ENCODE measurements at regions not wholly inside any gene's neighbourhood (a gene's known extent, or its start where the extent isn't known, plus 50 kb on each side); places are given as distances from the start of the nearest gene placed in this dataset.

DNA sequence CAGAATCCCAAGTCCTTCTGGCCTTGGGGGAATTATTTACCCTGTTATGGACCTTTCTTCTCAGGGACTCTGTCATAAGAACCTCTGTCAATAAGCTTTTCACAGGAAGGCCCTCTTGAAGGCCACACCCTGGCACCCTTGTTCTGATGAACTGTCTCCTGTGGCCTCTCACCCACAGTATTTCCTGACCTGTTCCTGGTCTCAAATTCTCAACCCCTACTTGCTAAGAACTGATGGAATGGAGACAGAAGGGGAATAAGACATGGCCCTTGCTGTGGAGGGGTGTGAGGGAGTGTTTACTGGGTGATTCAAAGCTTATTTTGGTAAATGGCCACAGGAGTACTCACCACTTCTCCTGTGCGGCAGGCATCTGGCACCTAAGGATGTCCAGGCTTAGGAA, 1082.9 kb downstream of the BCL11B start:
- TF ChIP-seq, protein P1, sequence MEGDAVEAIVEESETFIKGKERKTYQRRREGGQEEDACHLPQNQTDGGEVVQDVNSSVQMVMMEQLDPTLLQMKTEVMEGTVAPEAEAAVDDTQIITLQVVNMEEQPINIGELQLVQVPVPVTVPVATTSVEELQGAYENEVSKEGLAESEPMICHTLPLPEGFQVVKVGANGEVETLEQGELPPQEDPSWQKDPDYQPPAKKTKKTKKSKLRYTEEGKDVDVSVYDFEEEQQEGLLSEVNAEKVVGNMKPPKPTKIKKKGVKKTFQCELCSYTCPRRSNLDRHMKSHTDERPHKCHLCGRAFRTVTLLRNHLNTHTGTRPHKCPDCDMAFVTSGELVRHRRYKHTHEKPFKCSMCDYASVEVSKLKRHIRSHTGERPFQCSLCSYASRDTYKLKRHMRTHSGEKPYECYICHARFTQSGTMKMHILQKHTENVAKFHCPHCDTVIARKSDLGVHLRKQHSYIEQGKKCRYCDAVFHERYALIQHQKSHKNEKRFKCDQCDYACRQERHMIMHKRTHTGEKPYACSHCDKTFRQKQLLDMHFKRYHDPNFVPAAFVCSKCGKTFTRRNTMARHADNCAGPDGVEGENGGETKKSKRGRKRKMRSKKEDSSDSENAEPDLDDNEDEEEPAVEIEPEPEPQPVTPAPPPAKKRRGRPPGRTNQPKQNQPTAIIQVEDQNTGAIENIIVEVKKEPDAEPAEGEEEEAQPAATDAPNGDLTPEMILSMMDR (IDR thresholded peaks at IDR 0.05; ENCODE audit: insufficient read depth, low read depth, low read length): no peak
- no peak for TF ChIP-seq EZH2 (IDR thresholded peaks at IDR 0.05; ENCODE audit: insufficient read depth, low read length)

Data from astrocyte (in vitro differentiated cells and primary cell).